ENCODE measurements at regions not wholly inside any gene's neighbourhood (a gene's known extent, or its start where the extent isn't known, plus 50 kb on each side); places are given as distances from the start of the nearest gene placed in this dataset.

DNA sequence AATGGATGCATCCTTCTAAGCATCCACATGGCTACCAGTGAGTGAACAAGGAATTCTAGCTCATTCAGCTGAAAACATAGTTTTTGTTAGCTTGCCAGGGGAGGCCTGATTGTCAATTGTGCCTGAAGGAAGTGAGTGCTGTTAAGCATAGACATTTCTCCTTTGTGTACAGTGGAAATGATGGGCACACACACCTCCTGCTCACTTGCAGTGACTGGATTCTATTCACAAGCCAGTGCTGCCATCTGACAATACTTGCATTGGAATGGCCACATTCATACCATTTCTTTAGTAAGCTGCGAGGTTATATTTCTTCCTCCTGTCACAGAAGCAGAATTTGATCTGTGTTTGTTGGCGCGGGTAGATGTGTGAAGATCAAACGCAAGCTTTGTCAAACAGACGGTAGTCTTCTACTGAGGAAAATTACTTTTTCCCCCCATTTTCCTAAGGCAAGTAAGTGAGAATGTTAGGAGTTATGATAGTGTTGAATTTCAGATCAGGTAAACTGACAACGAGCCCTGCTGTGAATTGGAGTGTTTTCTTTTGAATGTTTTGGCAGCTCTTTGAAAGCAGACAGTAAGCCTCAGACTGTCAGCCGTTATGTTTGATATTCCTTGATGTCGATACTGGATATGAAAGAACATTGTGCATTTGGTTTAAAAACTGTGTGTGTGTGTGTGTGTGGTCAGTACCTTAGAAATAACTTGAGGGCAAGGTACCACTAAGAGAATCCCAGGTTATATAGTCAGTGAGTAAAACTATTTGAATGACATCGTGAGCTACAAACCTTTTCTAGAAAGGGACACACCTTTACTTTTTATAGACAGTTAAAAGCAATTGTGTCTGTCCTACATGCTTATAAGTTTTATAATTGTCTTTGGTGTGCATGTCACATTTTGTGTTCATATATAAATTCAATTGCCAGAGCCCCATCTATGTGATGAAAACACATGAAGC, 84.2 kb upstream of the BMP2 start:
- Histone ChIP-seq H3K9ac (ENCODE audit: extremely low read depth, insufficient read length, low read length) (no peak overlapping the region), H2BK20ac (ENCODE audit: low read depth, low read length, poor library complexity, severe bottlenecking) (no peak overlapping the region), H4K5ac (ENCODE audit: insufficient read length, low read depth, low read length) (no peak overlapping the region), H3K23me2 (ENCODE audit: insufficient read length, low read depth, low read length, poor library complexity, severe bottlenecking) (no peaks in the 10 kb centered on the region), H2BK15ac (ENCODE audit: low read depth, low read length) (no peak overlapping the region), H3K18ac (ENCODE audit: insufficient read length, low read depth, low read length) (no peak overlapping the region), H2BK5ac (ENCODE audit: insufficient read length, low read length) (no peak overlapping the region), H3K14ac (ENCODE audit: insufficient read depth, low read length) (no peak overlapping the region), H2AK5ac (ENCODE audit: insufficient read length, low read length) (no peak overlapping the region), H4K91ac (ENCODE audit: insufficient read length, low read depth, low read length) (no peak overlapping the region), H3K79me2 (ENCODE audit: insufficient read depth, low read length) (no peaks in the 10 kb centered on the region), H3K4me1 (ENCODE audit: insufficient read depth, low read length) (no peaks in the 10 kb centered on the region), H3T11ph (ENCODE audit: low read length) (no peak overlapping the region), H3K23ac (ENCODE audit: insufficient read length, low read depth, low read length) (no peak overlapping the region), H3K27ac (ENCODE audit: insufficient read length, low read depth, low read length) (no peak overlapping the region), H3K9me3 (ENCODE audit: control insufficient read depth, low read depth, low read length) (no peaks in the 10 kb centered on the region), H3K27me3 (ENCODE audit: insufficient read depth, low read length) (no peaks in the 10 kb centered on the region), H4K8ac (replicated peaks; ENCODE audit: insufficient read length, low read depth, low read length) (no peak overlapping the region), H2AFZ (ENCODE audit: low read length) (no peak overlapping the region), H3K79me1 (ENCODE audit: insufficient read depth, low read depth, low read length, poor library complexity, severe bottlenecking) (no peaks in the 10 kb centered on the region), H2BK12ac (ENCODE audit: insufficient read length, low read depth, low read length) (no peak overlapping the region), H3K4ac (ENCODE audit: low read depth, low read length) (no peak overlapping the region), H2BK120ac (ENCODE audit: low read depth, low read length, poor library complexity, severe bottlenecking) (no peak overlapping the region), H3K4me2 (ENCODE audit: insufficient read depth, insufficient read length, low read length) (no peak overlapping the region), H3K56ac (ENCODE audit: insufficient read length, low read depth, low read length) (no peak overlapping the region), H4K20me1 (ENCODE audit: control insufficient read depth, insufficient read depth, insufficient read length) (no peaks in the 10 kb centered on the region)
- no peaks in the 10 kb centered on the region for H3K36me3 Mint-ChIP-seq (ENCODE audit: insufficient read depth in 1 of 3, low read depth in 3 of 3)
- H3K4me1 Mint-ChIP-seq = peaks cover 0 to 6% of the 10 kb centered on the region in 2 experiments; a peak in 1 of 4 replicates
- H3K4me3 Mint-ChIP-seq = no peak overlapping the region
- no peak for DNase-seq
- H3K27me3 Mint-ChIP-seq (ENCODE audit: low read depth) = no peaks in the 10 kb centered on the region
- no peaks in the 10 kb centered on the region for H3K9me3 Mint-ChIP-seq
- TF ChIP-seq, protein P1, sequence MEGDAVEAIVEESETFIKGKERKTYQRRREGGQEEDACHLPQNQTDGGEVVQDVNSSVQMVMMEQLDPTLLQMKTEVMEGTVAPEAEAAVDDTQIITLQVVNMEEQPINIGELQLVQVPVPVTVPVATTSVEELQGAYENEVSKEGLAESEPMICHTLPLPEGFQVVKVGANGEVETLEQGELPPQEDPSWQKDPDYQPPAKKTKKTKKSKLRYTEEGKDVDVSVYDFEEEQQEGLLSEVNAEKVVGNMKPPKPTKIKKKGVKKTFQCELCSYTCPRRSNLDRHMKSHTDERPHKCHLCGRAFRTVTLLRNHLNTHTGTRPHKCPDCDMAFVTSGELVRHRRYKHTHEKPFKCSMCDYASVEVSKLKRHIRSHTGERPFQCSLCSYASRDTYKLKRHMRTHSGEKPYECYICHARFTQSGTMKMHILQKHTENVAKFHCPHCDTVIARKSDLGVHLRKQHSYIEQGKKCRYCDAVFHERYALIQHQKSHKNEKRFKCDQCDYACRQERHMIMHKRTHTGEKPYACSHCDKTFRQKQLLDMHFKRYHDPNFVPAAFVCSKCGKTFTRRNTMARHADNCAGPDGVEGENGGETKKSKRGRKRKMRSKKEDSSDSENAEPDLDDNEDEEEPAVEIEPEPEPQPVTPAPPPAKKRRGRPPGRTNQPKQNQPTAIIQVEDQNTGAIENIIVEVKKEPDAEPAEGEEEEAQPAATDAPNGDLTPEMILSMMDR (conservative IDR thresholded peaks at IDR 0.05) = no peak
- H3K27ac Mint-ChIP-seq = no peak overlapping the region
- no CpG with 5 or more reads among the region's 9 CpGs for WGBS (ENCODE audit: extremely low coverage, insufficient read length, low lambda C conversion rate)

Measured in H9 (cell line).